DMS53 treated with DMSO at 0.1 percent for 48 hours (cell line): ENCODE measurements at regions not wholly inside any gene's neighbourhood (a gene's known extent, or its start where the extent isn't known, plus 50 kb on each side); places are given as distances from the start of the nearest gene placed in this dataset.
A peak's percentile ranks its signal among the peaks of the same experiment; 100 is the strongest.
"Not testable (repeated sequence)": the region's sequence is repeated elsewhere in the genome, so short reads cannot be mapped to it uniquely, and the experiment has no call there.

ENCODE experiments used
- DNase-seq: peaks from one replicate; lab custom pipeline; 2025; ENCODE audit not compliant: unreplicated experiment; lab: John Stamatoyannopoulos, UW

DNA sequence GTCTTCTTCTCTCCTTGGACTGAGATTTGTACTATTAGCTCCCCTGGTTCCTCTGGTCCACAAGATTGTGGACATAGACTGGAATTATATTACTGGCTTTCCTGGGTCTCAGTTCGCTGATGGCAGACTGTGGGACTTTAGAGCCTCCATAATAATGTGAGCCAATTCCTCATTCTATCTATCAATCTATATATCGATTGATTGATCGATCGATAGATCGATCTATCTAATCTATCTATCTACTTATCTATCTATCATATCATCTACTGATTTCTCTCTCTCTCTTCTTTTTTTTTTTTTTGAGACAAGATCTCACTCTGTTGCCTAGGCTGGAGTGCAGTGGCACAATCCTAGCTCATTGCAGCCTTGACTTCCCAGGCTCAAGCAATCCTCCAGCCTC lies 51.5 kb upstream of the DDR1 start:
- no peak for DNase-seq

GRCh38 chr6:30830438-30830837 lies 53.9 kb upstream of the DDR1 start:
- DNase-seq: no peak

- DNase-seq: no peak
Observed at GRCh38 chr6:30829639-30830255, 54.6 kb upstream of the DDR1 start.

- no peak for DNase-seq
Observed at GRCh38 chr6:30829033-30829432, 55.3 kb upstream of the DDR1 start.

- DNase-seq: peak; percentile 74
Observed at GRCh38 chr6:30828027-30828962, 56.0 kb upstream of the DDR1 start.

DNA sequence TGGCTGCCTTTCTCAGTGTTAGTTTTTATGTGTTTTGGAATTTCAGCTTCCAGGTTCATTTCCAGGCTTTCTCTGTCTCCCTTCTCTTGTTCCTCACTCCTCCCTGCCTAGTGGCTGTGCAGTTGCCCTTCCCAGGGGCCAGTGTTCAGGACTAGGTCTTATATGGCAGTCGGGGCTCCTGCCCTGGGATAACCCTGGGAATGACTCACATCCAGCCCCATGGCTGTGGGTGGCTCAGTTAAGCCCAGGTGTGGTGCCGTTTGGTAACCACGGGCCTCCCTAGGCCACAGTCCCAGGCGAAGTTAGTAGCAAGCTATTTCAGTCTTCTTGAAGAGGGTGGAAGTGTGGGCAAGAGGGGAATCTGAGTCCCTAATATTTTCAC lies 57.4 kb upstream of the DDR1 start:
- DNase-seq: no peak

- DNase-seq: peak; percentile 87
Observed at GRCh38 chr6:30824698-30825097, 59.6 kb upstream of the DDR1 start.

DNA sequence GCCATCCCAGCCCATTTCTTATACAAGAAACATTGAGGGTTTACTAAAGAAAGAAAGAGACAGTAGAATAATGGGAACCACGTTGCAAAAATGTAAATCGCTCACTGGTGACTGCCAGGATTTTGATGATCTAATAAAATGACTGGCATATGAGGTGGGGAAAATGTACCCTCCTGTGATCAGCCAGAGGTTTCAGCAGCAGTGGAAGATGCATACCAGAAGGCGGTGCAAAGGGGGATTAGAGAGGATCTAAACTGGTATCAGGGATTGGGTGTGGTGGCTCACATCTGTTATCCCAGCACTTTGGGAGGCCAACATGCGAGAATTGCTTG lies 60.8 kb upstream of the DDR1 start:
- no peak for DNase-seq

DNA sequence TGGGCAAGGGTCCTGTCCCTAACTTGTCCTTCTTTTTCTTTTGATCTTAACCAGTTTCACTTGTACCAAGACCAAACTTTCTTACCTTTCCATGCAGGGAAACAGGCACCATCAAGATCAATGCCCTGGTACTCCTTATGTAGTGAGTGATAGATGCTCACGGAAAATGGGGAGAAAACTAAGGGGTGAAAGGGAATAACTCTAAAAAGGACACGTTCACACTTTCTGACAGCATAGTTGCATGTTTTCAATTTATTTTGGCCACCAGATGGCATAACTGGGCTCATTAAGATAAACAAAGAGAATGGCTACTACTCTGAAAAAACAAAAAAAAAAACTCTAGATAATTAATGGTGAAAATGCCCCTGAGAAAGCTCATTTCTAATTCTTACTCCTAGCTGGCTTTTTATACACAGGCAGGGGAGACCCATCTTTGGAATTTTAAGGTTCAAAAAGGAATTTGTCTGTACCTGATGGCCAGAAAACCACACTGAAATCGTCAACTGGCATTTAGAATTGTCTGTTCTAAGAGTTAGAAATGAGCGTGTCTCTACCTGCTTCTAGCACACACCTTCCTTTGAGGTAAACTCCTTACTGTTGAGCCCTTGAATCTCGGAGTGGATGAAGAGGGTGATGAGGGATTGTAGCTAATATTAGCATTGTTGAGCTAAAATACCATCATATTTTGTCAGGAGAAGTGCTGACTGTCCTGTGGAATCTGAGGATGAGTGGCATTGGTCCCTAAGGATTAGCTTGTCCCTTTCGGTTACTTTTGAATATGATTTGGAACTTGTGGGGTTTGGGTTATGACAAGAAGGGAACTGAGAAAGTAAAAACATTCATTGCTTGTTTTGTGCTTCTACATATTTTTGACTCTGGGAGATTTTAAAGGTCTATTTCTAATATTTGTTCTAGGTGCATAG lies 62.2 kb upstream of the DDR1 start:
- peak; percentile 12 for DNase-seq

- peak; percentile 16 for DNase-seq
Observed at GRCh38 chr6:30820193-30820592, 64.1 kb upstream of the DDR1 start.

- DNase-seq: no peak
Observed at GRCh38 chr6:30819297-30819917, 64.9 kb upstream of the DDR1 start.

GRCh38 chr6:30818391-30818841 lies 65.9 kb upstream of the DDR1 start:
- DNase-seq: no peak

- no peak for DNase-seq
Observed at GRCh38 chr6:30816791-30817739, 67.3 kb upstream of the DDR1 start.

DNA sequence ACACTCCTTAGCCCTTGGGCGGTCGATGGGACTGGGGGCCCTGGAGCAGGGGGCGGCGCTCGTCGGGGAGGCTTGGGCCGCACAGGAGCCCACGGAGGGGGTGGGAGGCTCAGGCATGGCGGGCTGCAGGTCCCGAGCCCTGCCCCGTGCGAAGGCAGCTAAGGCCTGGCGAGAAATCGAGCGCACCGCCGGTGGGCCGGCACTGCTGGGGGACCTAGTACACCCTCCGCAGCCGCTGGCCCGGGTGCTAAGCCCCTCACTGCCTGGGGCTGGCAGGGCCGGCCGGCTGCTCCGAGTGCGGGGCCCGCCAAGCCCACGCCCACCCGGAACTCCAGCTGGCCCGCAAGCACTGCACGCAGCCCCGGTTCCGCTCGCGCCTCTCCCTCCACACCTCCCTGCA lies 68.0 kb upstream of the DDR1 start:
- not testable (repeated sequence) for DNase-seq

DNA sequence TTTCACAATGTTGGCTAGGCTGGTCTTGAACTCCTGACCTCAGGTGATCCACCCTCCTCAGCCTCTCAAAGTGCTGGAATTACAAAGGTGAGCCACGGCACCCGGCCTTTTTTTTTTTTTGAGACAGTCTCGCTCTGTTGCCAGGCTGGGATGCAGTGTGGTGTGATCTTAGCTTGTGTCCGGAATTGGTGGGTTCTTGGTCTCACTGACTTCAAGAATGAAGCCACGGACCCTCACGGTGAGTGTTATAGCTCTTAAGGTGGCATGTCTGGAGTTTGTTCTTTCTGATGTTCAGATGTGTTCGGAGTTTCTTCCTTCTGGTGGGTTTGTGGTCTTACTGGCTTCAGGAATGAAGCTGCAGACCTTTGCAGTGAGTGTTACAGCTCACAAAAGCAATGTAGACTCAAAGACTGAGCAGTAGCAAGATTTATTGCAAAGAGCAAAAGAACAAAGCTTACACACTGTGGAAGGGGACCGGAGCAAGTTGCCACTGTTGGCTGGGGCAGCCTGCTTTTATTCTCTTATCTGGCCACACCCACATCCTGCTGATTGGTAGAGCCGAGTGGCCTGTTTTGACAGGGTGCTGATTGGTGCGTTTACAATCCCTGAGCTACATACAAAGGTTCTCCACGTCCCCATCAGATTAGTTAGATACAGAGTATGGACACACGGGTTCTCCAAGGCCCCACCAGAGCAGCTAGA lies 69.1 kb upstream of the DDR1 start:
- not testable (repeated sequence) for DNase-seq

DNA sequence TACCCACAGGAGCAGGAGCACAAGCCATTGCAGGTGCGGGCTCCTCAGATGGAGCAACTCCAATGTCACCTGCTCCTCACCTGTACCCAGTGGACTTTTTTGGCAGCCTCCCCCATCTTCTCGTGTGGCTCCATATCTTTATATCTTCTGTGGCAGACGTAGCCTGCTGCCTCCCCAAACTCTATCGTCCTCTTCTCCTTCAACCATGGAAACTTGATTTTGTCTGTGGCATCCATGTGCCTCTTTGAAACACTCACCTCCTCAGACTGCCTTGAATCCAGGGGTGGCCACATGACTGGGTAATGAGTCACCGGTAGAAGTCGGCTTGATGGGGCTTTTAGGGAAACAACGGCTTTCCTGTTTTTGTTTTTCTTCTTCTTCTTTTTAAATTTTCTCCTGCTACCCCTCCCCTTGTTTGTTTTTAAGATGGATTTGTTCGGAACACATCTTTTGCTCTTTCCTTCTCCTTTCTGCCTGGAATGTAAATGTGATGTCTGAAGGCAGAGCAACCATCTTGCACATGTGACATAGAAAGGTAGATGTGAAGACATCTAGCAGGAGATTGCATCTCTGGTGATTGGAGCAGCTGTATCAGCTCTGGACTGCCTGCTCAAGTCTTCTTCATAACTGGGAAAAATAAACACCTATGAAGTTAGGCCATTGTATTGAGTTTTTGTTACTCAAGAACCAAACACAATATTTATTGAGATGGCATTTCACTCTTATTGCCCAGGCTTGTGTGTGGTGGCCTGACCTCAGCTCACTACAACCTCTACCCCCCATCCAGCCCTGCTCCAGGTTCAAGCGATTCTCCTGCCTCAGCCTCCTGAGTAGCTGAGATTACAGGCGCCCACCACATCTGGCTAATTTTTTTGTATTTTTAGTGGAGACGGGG lies 69.9 kb upstream of the DDR1 start:
- no peak for DNase-seq

- DNase-seq: no peak
Observed at GRCh38 chr6:30813631-30814145, 69.3 kb upstream of the IER3 start.

DNA sequence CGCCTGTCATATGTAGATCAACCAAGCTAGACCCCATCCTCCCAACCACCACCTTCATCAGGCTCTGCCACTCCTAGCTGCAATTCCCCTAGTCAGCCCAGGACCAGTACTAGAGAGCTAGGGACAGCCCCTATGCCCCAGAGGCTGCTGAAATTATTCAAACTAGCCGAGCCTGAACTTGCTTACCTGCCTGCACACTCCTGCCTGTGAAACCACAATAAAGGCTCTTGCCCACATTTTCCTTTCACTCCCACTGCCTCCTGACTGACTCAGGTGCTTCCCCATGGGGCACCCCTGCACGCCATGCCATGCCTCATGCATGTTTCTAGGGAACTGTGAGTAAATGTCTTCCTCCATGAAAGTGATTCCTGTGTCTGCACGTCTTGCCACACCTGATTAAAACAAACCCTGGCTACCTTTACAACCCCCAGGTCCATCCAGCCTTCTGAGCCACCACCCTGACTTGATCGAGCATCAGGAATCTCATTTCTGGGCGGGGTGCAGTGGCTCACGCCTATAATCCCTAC lies 66.5 kb upstream of the IER3 start:
- DNase-seq: no peak
